ENCODE measurements at regions not wholly inside any gene's neighbourhood (a gene's known extent, or its start where the extent isn't known, plus 50 kb on each side); places are given as distances from the start of the nearest gene placed in this dataset.

- TF ChIP-seq CTCF (IDR thresholded peaks at IDR 0.05) (no peak), POLR2A (IDR thresholded peaks at IDR 0.05) (no peak)
Measured at GRCh38 chr13:109941951-109942350, 155.6 kb upstream of the IRS2 start.
